ENCODE measurements at regions not wholly inside any gene's neighbourhood (a gene's known extent, or its start where the extent isn't known, plus 50 kb on each side); places are given as distances from the start of the nearest gene placed in this dataset.

GRCh38 chr13:55576389-55576788 lies 1564.3 kb upstream of the PRR20A start:
- no peak for TF ChIP-seq POLR2A (IDR thresholded peaks at IDR 0.05)
- TF ChIP-seq, protein P1, sequence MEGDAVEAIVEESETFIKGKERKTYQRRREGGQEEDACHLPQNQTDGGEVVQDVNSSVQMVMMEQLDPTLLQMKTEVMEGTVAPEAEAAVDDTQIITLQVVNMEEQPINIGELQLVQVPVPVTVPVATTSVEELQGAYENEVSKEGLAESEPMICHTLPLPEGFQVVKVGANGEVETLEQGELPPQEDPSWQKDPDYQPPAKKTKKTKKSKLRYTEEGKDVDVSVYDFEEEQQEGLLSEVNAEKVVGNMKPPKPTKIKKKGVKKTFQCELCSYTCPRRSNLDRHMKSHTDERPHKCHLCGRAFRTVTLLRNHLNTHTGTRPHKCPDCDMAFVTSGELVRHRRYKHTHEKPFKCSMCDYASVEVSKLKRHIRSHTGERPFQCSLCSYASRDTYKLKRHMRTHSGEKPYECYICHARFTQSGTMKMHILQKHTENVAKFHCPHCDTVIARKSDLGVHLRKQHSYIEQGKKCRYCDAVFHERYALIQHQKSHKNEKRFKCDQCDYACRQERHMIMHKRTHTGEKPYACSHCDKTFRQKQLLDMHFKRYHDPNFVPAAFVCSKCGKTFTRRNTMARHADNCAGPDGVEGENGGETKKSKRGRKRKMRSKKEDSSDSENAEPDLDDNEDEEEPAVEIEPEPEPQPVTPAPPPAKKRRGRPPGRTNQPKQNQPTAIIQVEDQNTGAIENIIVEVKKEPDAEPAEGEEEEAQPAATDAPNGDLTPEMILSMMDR (IDR thresholded peaks at IDR 0.05) = no peak

All from thyroid gland (tissue), 4 donors.